GM21619 (cell line): ENCODE measurements at regions not wholly inside any gene's neighbourhood (a gene's known extent, or its start where the extent isn't known, plus 50 kb on each side); places are given as distances from the start of the nearest gene placed in this dataset.
"Not testable (repeated sequence)": the region's sequence is repeated elsewhere in the genome, so short reads cannot be mapped to it uniquely, and the experiment has no call there.

Source experiments
- ATAC-seq: cut with Tn5 transposase; IDR thresholded peaks from one replicate; pipeline ENCODE4 v1.9.1; 2021; ENCODE audit not compliant: unreplicated experiment

- ATAC-seq, result no peak
Measured at GRCh38 chr17:68705714-68706076, 104.5 kb upstream of the FAM20A start.

GRCh38 chr17:68704871-68705713 lies 103.9 kb upstream of the FAM20A start:
- ATAC-seq, result no peak

- no peak for ATAC-seq
Measured at GRCh38 chr17:68701046-68701445, 99.9 kb upstream of the FAM20A start.

- no peak for ATAC-seq
Measured at GRCh38 chr17:68700421-68700820, 99.3 kb upstream of the FAM20A start.

GRCh38 chr17:68699936-68700335 lies 98.8 kb upstream of the FAM20A start:
- ATAC-seq, result no peak

- no peak for ATAC-seq
Measured at GRCh38 chr17:68698746-68699145, 97.6 kb upstream of the FAM20A start.

- no peak for ATAC-seq
Measured at GRCh38 chr17:68697850-68698361, 96.7 kb upstream of the FAM20A start.

- ATAC-seq, result no peak
Measured at GRCh38 chr17:68695659-68696058, 94.5 kb upstream of the FAM20A start.

- ATAC-seq, result no peak
Measured at GRCh38 chr17:68694791-68695485, 93.8 kb upstream of the FAM20A start.

GRCh38 chr17:68693896-68694295 lies 92.7 kb upstream of the FAM20A start:
- ATAC-seq, result no peak

GRCh38 chr17:68693466-68693865 lies 92.3 kb upstream of the FAM20A start:
- ATAC-seq, result no peak

- ATAC-seq, result no peak
Measured at GRCh38 chr17:68686108-68686988, 85.2 kb upstream of the FAM20A start.

GRCh38 chr17:68684949-68685357 lies 83.8 kb upstream of the FAM20A start:
- no peak for ATAC-seq

- ATAC-seq, result no peak
Measured at GRCh38 chr17:68682903-68683302, 81.7 kb upstream of the FAM20A start.

- ATAC-seq, result no peak
Measured at GRCh38 chr17:68679882-68680281, 78.7 kb upstream of the FAM20A start.

- no peak for ATAC-seq
Measured at GRCh38 chr17:68676856-68677255, 75.7 kb upstream of the FAM20A start.

GRCh38 chr17:68675723-68676122 lies 74.6 kb upstream of the FAM20A start:
- ATAC-seq, result no peak

- ATAC-seq, result no peak
Measured at GRCh38 chr17:68674029-68674925, 73.1 kb upstream of the FAM20A start.

- no peak for ATAC-seq
Measured at GRCh38 chr17:68670967-68671693, 70.0 kb upstream of the FAM20A start.

- not testable (repeated sequence) for ATAC-seq
Measured at GRCh38 chr17:68666438-68666837, 65.3 kb upstream of the FAM20A start.
